HepG2 (cell line): ENCODE measurements at regions not wholly inside any gene's neighbourhood (a gene's known extent, or its start where the extent isn't known, plus 50 kb on each side); places are given as distances from the start of the nearest gene placed in this dataset.

ENCODE experiments used
- CTCF ChIP-seq: sonication (generic); formaldehyde crosslinking; IDR thresholded peaks from 2 replicates; pipeline ENCODE4 v1.5.0; 2020; ENCODE audit warnings: mild to moderate bottlenecking, missing genetic modification reagents, moderate library complexity
- NFIC ChIP-seq: IDR thresholded peaks from 2 replicates; pipeline ENCODE4 v1.6.1; 2012; ENCODE audit warnings: mild to moderate bottlenecking, low read length, inconsistent platforms
- ZFAT ChIP-seq: sonication (generic); formaldehyde crosslinking; conservative IDR thresholded peaks from 2 replicates; pipeline ENCODE4 v1.8.1; 2023; ENCODE audit warnings: missing genetic modification reagents, inconsistent platforms
- ZHX1 ChIP-seq: sonication (generic); formaldehyde crosslinking; IDR thresholded peaks from 2 replicates; pipeline ENCODE4 v1.8.1; 2022; ENCODE audit warnings: low read depth, mild to moderate bottlenecking, missing genetic modification reagents
- ZNF17 ChIP-seq: sonication (generic); formaldehyde crosslinking; IDR thresholded peaks from 2 replicates; pipeline ENCODE4 v1.5.0; 2020; ENCODE audit warnings: mild to moderate bottlenecking, missing genetic modification reagents
- ZNF329 ChIP-seq: sonication (generic); formaldehyde crosslinking; IDR thresholded peaks from 2 replicates; pipeline ENCODE4 v1.9.0; 2021; ENCODE audit warnings: low read depth, mild to moderate bottlenecking, missing genetic modification reagents
- ZNF687 ChIP-seq: sonication (generic); formaldehyde crosslinking; IDR thresholded peaks from 2 replicates; pipeline ENCODE4 v1.5.1; 2020; ENCODE audit warnings: mild to moderate bottlenecking, missing genetic modification reagents, moderate library complexity

- TF ChIP-seq CTCF (CRISPR knock-in tag) = no peak
- no peak for TF ChIP-seq ZFAT
- TF ChIP-seq ZNF329 (CRISPR knock-in tag) = no peak
- TF ChIP-seq ZNF17 (CRISPR knock-in tag) = no peak
- no peak for TF ChIP-seq ZNF687 (CRISPR knock-in tag)
- TF ChIP-seq ZHX1 (CRISPR knock-in tag) = no peak
- no peak for TF ChIP-seq NFIC
Observed at GRCh38 chr5:96157841-96158291, 196.2 kb upstream of the ELL2 start.
